IMR-90 (cell line): ENCODE measurements at regions not wholly inside any gene's neighbourhood (a gene's known extent, or its start where the extent isn't known, plus 50 kb on each side); places are given as distances from the start of the nearest gene placed in this dataset.

Source experiments
- ATAC-seq: fragments of 200-7000 bp; cut with Tn5 transposase; 2 replicates; pipeline ENCODE4 v1.9.1; 2020; ENCODE audit warnings: low read depth, mild to moderate bottlenecking, moderate library complexity
- BruUV-seq: library from RNA; stranded (reverse); fragments of 400-500 nt; replicated peaks from 2 replicates; lab custom pipeline; 2021; lab: Mats Ljungman, UMichigan
- CTCF ChIA-PET: fragments of 300-600 bp; formaldehyde crosslinking; extraction: SDS; loops from one replicate; lab custom pipeline; 2021; ENCODE audit warnings: antibody characterized with exemption; lab: Yijun Ruan, JAX
- POLR2A ChIA-PET: fragments of 300-600 bp; sonication (Branson Sonifier 250); formaldehyde crosslinking; loops from one replicate; lab custom pipeline; 2022; ENCODE audit warnings: antibody characterized with exemption; ENCODE audit not compliant: unreplicated experiment; lab: Charles Lee
- DNase-seq: peaks from one replicate; pipeline ENCODE4 v3.0.0; 2013
- H2AFZ ChIP-seq: replicated peaks from 2 replicates; pipeline ENCODE3; 2013; ENCODE audit warnings: low read length, mild to moderate bottlenecking; ENCODE audit not compliant: poor library complexity
- H2AK5ac ChIP-seq: 2 replicates; pipeline ENCODE4 v1.6.1; 2013; ENCODE audit warnings: low read depth, low read length, inconsistent platforms
- H2AK9ac ChIP-seq: replicated peaks from 2 replicates; pipeline ENCODE3; 2013; ENCODE audit warnings: mild to moderate bottlenecking, low read depth, low read length, moderate library complexity; ENCODE audit not compliant: poor library complexity
- H2BK120ac ChIP-seq: 2 replicates; pipeline ENCODE4 v1.6.1; 2013; ENCODE audit warnings: low read depth, low read length, inconsistent platforms
- H2BK15ac ChIP-seq: 3 replicates; pipeline ENCODE4 v1.6.1; 2013; ENCODE audit warnings: low read depth, low read length, inconsistent platforms
- H2BK20ac ChIP-seq: 2 replicates; pipeline ENCODE4 v1.6.1; 2013; ENCODE audit warnings: low read depth, mild to moderate bottlenecking, inconsistent platforms, low read length, moderate library complexity
- H2BK5ac ChIP-seq: 2 replicates; pipeline ENCODE4 v1.6.1; 2013; ENCODE audit warnings: mild to moderate bottlenecking, low read depth, low read length, inconsistent platforms; ENCODE audit not compliant: poor library complexity, severe bottlenecking
- H3K14ac ChIP-seq: replicated peaks from 2 replicates; pipeline ENCODE4 v1.6.1; 2013; ENCODE audit warnings: low read depth, low read length, inconsistent platforms
- H3K18ac ChIP-seq: 2 replicates; pipeline ENCODE4 v1.6.1; 2013; ENCODE audit warnings: low read depth, low read length, control low read depth
- H3K23ac ChIP-seq: 2 replicates; pipeline ENCODE4 v1.6.1; 2013; ENCODE audit warnings: low read depth, low read length, inconsistent platforms
- H3K27ac ChIP-seq: 2 replicates; pipeline ENCODE4 v1.5.1; 2013; ENCODE audit warnings: mild to moderate bottlenecking, control low read depth, low read length; ENCODE audit not compliant: insufficient read depth
- H3K27me3 ChIP-seq: 2 replicates; pipeline ENCODE4 v1.6.1; 2013; ENCODE audit warnings: low read length; ENCODE audit not compliant: control insufficient read depth, insufficient read depth
- H3K36me3 ChIP-seq: 2 replicates; pipeline ENCODE4 v1.6.1; 2013; ENCODE audit warnings: low read length, mixed read lengths; ENCODE audit not compliant: control insufficient read depth, insufficient read depth
- H3K4ac ChIP-seq: 2 replicates; pipeline ENCODE4 v1.6.1; 2013; ENCODE audit warnings: low read depth, low read length, inconsistent platforms
- H3K4me1 ChIP-seq: 2 replicates; pipeline ENCODE4 v1.6.1; 2013; ENCODE audit warnings: low read length, mixed read lengths; ENCODE audit not compliant: control insufficient read depth, insufficient read depth
- H3K4me2 ChIP-seq: 2 replicates; pipeline ENCODE4 v1.6.1; 2013; ENCODE audit warnings: low read depth, mild to moderate bottlenecking, control low read depth, low read length, moderate library complexity
- H3K4me3 ChIP-seq: 2 replicates; pipeline ENCODE4 v1.5.1; 2013; ENCODE audit warnings: low read depth, mild to moderate bottlenecking, control low read depth, low read length, moderate library complexity; ENCODE audit not compliant: insufficient read depth
- H3K56ac ChIP-seq: 2 replicates; pipeline ENCODE4 v1.6.1; 2013; ENCODE audit warnings: low read length, inconsistent platforms; ENCODE audit not compliant: insufficient read depth; ENCODE audit errors: extremely low read depth
- H3K79me1 ChIP-seq, 2 experiments: 2 replicates each; pipeline ENCODE4 v1.6.1; 2013; ENCODE audit warnings: low read length in 2 of 2, inconsistent platforms in 1 of 2, low read depth in 1 of 2
- H3K9ac ChIP-seq: 2 replicates; pipeline ENCODE4 v1.6.1; 2013; ENCODE audit warnings: low read depth, low read length, control low read depth
- H3K9me1 ChIP-seq: 2 replicates; pipeline ENCODE4 v1.6.1; 2013; ENCODE audit warnings: low read length, inconsistent platforms; ENCODE audit not compliant: insufficient read depth
- H3K9me3 ChIP-seq: 2 replicates; pipeline ENCODE4 v1.6.1; 2013; ENCODE audit warnings: low read length; ENCODE audit not compliant: control insufficient read depth, insufficient read depth
- H4K20me1 ChIP-seq: 2 replicates; pipeline ENCODE4 v1.6.1; 2013; ENCODE audit warnings: low read length, inconsistent platforms; ENCODE audit not compliant: insufficient read depth
- H4K5ac ChIP-seq: 2 replicates; pipeline ENCODE4 v1.6.1; 2013; ENCODE audit warnings: mild to moderate bottlenecking, low read depth, low read length, control low read depth
- H4K8ac ChIP-seq, 2 experiments: 2 replicates each; pipeline ENCODE4 v1.6.1; 2013; ENCODE audit warnings: low read depth in 2 of 2, low read length in 2 of 2, control low read depth in 1 of 2, inconsistent platforms in 1 of 2
- H4K91ac ChIP-seq: 2 replicates; pipeline ENCODE4 v1.6.1; 2013; ENCODE audit warnings: low read depth, low read length, inconsistent platforms; ENCODE audit not compliant: insufficient read depth
- BHLHE40 ChIP-seq: fragments of 150-350 bp; IDR thresholded peaks from 2 replicates; pipeline ENCODE4 v1.6.1; 2016; ENCODE audit warnings: mild to moderate bottlenecking, low read depth, low read length
- ELK1 ChIP-seq: fragments of 150-350 bp; IDR thresholded peaks from 2 replicates; pipeline ENCODE4 v1.6.1; 2016; ENCODE audit warnings: low read depth, mild to moderate bottlenecking, low read length, moderate library complexity, borderline replicate concordance
- FOS ChIP-seq: fragments of 150-350 bp; IDR thresholded peaks from 2 replicates; pipeline ENCODE4 v1.6.1; 2016; ENCODE audit warnings: low read depth, low read length
- MXI1 ChIP-seq: IDR thresholded peaks from 2 replicates; pipeline ENCODE4 v1.6.1; 2012; ENCODE audit warnings: low read depth, mild to moderate bottlenecking, low read length, moderate library complexity, borderline replicate concordance
- NFE2L2 ChIP-seq: fragments of 150-350 bp; IDR thresholded peaks from 2 replicates; pipeline ENCODE4 v1.6.1; 2016; ENCODE audit warnings: low read depth, mild to moderate bottlenecking, low read length
- POLR2A ChIP-seq: IDR thresholded peaks from 2 replicates; pipeline ENCODE4 v1.6.1; 2012; ENCODE audit warnings: mild to moderate bottlenecking, low read depth, low read length
- RCOR1 ChIP-seq: IDR thresholded peaks from 2 replicates; pipeline ENCODE4 v1.6.1; 2012; ENCODE audit warnings: mild to moderate bottlenecking, low read length, improper control_type of control experiment; ENCODE audit not compliant: insufficient replicate concordance
- RFX5 ChIP-seq: IDR thresholded peaks from 2 replicates; pipeline ENCODE4 v1.8.0; 2012; ENCODE audit warnings: low read depth, mild to moderate bottlenecking, low read length, moderate library complexity
- SMC3 ChIP-seq: fragments of 150-350 bp; IDR thresholded peaks from 2 replicates; pipeline ENCODE4 v1.6.1; 2016; ENCODE audit warnings: low read depth, mild to moderate bottlenecking, antibody characterized with exemption, low read length, moderate library complexity
- USF2 ChIP-seq: fragments of 150-350 bp; IDR thresholded peaks from 2 replicates; pipeline ENCODE4 v1.6.1; 2017; ENCODE audit warnings: mild to moderate bottlenecking, antibody characterized with exemption, low read length, low read depth
- WGBS, 2 experiments: methylation state at CpG; one replicate each; pipeline versions ENCODE4 v1.1.5 to v1.1.7; 2013; ENCODE audit warnings: missing lambda C conversion rate in 2 of 2; ENCODE audit not compliant: insufficient read length in 1 of 2; ENCODE audit errors: extremely low coverage in 2 of 2; 5-methylcytosine and 5-hydroxymethylcytosine counted together
- dilution Hi-C: fragments of 300-500 bp; cut with HindIII; formaldehyde crosslinking; loops from one replicate; pipeline ENCODE4 v1.14.3; 2018; ENCODE audit warnings: low sequenced_read_pairs; ENCODE audit not compliant: unreplicated experiment
- in situ Hi-C: fragments of 300-500 bp; cut with MboI; formaldehyde crosslinking; loops from 3 replicates; pipeline ENCODE4 v1.14.3; 2019; ENCODE audit warnings: low sequenced_read_pairs, inconsistent platforms, mixed read lengths
- intact Hi-C: fragments of 100-400 bp; cut with micrococcal nuclease; formaldehyde crosslinking; loops from 2 replicates; pipeline ENCODE4 v1.10.0; 2022
- TF ChIP-seq, protein P1 (sequence below): conservative IDR thresholded peaks from 2 replicates; pipeline ENCODE4 v1.5.1; 2012; ENCODE audit warnings: mild to moderate bottlenecking, low read depth, low read length, improper control_type of control experiment

DNA sequence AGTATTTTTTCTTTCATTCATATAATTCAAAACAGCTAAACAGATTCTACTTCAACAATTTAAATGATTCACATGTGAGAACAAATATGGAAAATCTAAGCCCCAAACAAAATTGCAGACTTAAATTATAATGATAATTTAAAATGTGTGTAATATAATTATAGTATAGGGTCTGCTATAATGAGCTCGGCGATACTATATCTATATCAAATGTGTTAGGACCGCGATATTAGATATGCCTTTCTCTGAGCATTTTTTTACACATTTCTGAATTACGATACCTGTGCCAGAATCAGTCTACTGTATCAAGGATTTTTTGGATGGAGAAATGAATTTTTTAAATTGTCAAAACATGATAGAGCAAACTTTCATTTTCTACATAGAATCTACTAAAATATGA is 808.8 kb upstream of the POU3F3 start:
- Histone ChIP-seq H3K79me1 (no peaks in the 10 kb centered on the region), H2AFZ (no peak overlapping the region), H3K56ac (no peak overlapping the region), H3K9ac (no peak overlapping the region), H2BK20ac (no peak overlapping the region), H2BK15ac (no peak overlapping the region), H2AK9ac (no peak overlapping the region), H3K18ac (no peak overlapping the region), H4K91ac (no peak overlapping the region), H2AK5ac (no peak overlapping the region), H3K9me1 (no peaks in the 10 kb centered on the region), H3K23ac (no peak overlapping the region), H3K36me3 (no peaks in the 10 kb centered on the region), H4K20me1 (no peaks in the 10 kb centered on the region), H4K5ac (no peak overlapping the region), H3K14ac (no peak overlapping the region), H3K27me3 (no peaks in the 10 kb centered on the region), H3K4me2 (no peak overlapping the region), H3K4me1 (no peaks in the 10 kb centered on the region), H3K4me3 (no peak overlapping the region), H3K9me3 (peaks cover 6% of the 10 kb centered on the region; the same call in 1 of the 2 replicates), H3K27ac (no peak overlapping the region), H3K4ac (no peak overlapping the region), H2BK5ac (no peak overlapping the region), H2BK120ac (no peak overlapping the region), H4K8ac (no peak overlapping the region)
- no peak for ATAC-seq
- no CpG with 5 or more reads among the region's 5 CpGs for WGBS, 2 experiments
- CTCF ChIA-PET: no interaction called here
- intact Hi-C loops: no loop called here
- TF ChIP-seq RCOR1 (no peak), NFE2L2 (no peak), ELK1 (no peak), USF2 (no peak), RFX5 (no peak), POLR2A (no peak), SMC3 (no peak), FOS (no peak), BHLHE40 (no peak), MXI1 (no peak)
- TF ChIP-seq, protein P1, sequence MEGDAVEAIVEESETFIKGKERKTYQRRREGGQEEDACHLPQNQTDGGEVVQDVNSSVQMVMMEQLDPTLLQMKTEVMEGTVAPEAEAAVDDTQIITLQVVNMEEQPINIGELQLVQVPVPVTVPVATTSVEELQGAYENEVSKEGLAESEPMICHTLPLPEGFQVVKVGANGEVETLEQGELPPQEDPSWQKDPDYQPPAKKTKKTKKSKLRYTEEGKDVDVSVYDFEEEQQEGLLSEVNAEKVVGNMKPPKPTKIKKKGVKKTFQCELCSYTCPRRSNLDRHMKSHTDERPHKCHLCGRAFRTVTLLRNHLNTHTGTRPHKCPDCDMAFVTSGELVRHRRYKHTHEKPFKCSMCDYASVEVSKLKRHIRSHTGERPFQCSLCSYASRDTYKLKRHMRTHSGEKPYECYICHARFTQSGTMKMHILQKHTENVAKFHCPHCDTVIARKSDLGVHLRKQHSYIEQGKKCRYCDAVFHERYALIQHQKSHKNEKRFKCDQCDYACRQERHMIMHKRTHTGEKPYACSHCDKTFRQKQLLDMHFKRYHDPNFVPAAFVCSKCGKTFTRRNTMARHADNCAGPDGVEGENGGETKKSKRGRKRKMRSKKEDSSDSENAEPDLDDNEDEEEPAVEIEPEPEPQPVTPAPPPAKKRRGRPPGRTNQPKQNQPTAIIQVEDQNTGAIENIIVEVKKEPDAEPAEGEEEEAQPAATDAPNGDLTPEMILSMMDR: no peak
- POLR2A ChIA-PET: no interaction called here
- in situ Hi-C loops: no loop called here
- no TSS peak for BruUV-seq
- dilution Hi-C loops: no loop called here
- DNase-seq: no peak
